ENCODE measurements at regions not wholly inside any gene's neighbourhood (a gene's known extent, or its start where the extent isn't known, plus 50 kb on each side); places are given as distances from the start of the nearest gene placed in this dataset.

DNA sequence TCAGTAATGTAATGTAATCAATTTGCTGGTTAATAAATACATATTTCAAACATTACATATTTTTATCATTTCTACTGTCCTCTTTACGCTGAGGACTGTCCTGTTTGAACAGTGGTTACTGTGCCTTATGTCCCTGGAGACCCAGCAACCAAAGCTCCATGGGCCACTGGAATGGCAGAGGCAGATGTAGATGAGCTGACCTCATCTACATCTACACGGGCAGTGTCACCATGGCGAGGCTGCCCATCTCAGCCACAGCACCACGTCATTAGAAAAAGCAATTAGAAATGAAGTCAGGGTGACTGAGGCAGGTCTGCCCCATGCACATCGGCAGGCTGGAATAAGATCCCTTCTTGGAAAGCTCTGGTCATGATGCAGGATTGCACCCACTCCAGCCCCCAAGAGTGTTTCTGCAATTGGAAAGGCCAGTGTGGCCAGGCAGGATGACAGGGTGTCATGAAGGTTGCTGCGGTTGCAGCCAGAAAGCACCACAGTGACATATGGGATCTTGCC, 237.5 kb downstream of the NDUFA10 start:
- H3K9me3 ChIP-seq (ENCODE audit: control insufficient read depth, low read depth, low read length) = no peaks in the 10 kb centered on the region
- no peak overlapping the region for H3K9ac ChIP-seq (ENCODE audit: control insufficient read depth, extremely low read depth, insufficient read depth, low read length)
- H3K36me3 ChIP-seq (ENCODE audit: control insufficient read depth in 2 of 2, extremely low read depth in 1 of 2, insufficient read depth in 2 of 2, low read length in 2 of 2) = no peaks in the 10 kb centered on the region
- no peaks in the 10 kb centered on the region for H4K20me1 ChIP-seq (ENCODE audit: control insufficient read depth, extremely low read depth, insufficient read depth, low read length)
- no peaks in the 10 kb centered on the region for H3K4me1 ChIP-seq (ENCODE audit: control insufficient read depth, extremely low read depth, insufficient read depth, low read length)
- no peak overlapping the region for H2AFZ ChIP-seq (ENCODE audit: control insufficient read depth, low read length)
- dilution Hi-C loops (cut with MboI; ENCODE audit: extremely low pct_ligation_motif_present, low sequenced_read_pairs) = no loop called here
- no peak overlapping the region for H3K4me2 ChIP-seq (ENCODE audit: control insufficient read depth, extremely low read depth, insufficient read depth, low read depth, low read length)
- H3K27ac ChIP-seq (ENCODE audit: control insufficient read depth, insufficient read depth, low read length) = no peak overlapping the region
- H3K9me1 ChIP-seq (ENCODE audit: control insufficient read depth, extremely low read depth, insufficient read depth, low read length) = no peaks in the 10 kb centered on the region
- FAIRE-seq = no peak
- H3K4me3 ChIP-seq (ENCODE audit: control insufficient read depth in 2 of 3, extremely low read depth in 1 of 3, insufficient read depth in 2 of 3, low read depth in 1 of 3, low read length in 3 of 3) = no peak overlapping the region
- TF ChIP-seq EZH2 (IDR thresholded peaks at IDR 0.05; ENCODE audit: low read length) = no peak
- TF ChIP-seq, protein P1, sequence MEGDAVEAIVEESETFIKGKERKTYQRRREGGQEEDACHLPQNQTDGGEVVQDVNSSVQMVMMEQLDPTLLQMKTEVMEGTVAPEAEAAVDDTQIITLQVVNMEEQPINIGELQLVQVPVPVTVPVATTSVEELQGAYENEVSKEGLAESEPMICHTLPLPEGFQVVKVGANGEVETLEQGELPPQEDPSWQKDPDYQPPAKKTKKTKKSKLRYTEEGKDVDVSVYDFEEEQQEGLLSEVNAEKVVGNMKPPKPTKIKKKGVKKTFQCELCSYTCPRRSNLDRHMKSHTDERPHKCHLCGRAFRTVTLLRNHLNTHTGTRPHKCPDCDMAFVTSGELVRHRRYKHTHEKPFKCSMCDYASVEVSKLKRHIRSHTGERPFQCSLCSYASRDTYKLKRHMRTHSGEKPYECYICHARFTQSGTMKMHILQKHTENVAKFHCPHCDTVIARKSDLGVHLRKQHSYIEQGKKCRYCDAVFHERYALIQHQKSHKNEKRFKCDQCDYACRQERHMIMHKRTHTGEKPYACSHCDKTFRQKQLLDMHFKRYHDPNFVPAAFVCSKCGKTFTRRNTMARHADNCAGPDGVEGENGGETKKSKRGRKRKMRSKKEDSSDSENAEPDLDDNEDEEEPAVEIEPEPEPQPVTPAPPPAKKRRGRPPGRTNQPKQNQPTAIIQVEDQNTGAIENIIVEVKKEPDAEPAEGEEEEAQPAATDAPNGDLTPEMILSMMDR (optimal IDR thresholded peaks at IDR 0.05 in 1 of 3, IDR thresholded peaks at IDR 0.05 in 1 of 3, conservative IDR thresholded peaks at IDR 0.05 in 1 of 3; ENCODE audit: extremely low read depth in 1 of 3, insufficient read depth in 2 of 3, low read length in 3 of 3) = no peak
- no peak for DNase-seq (ENCODE audit: low read depth, low spot score)
- no peaks in the 10 kb centered on the region for H3K79me2 ChIP-seq (ENCODE audit: control insufficient read depth, insufficient read depth, low read length)
- H3K27me3 ChIP-seq (ENCODE audit: control insufficient read depth, extremely low read depth, insufficient read depth, low read length) = peaks cover 19% of the 10 kb centered on the region

DNA sequence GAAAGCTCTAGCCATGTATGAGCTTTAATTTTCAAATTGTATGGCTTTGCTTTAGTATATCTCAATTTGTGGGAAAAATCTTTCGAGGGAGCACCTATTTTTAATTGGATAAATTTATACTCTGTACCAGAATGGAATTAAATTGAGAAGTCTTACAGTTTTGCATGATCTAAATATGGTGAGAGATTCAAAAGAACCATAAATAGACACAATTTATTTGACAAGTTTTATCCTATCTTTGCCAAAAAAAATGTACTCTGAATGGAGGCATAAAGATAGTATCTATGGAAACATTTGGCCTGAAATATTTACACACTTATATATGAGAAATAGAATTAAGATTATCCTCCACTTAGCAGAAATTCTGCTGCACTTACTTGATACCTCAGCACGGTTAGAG, 238.4 kb downstream of the NDUFA10 start:
- no peaks in the 10 kb centered on the region for H3K9me3 ChIP-seq (ENCODE audit: control insufficient read depth, low read depth, low read length)
- peaks cover 11% of the 10 kb centered on the region for H3K27me3 ChIP-seq (ENCODE audit: control insufficient read depth, extremely low read depth, insufficient read depth, low read length)
- no peaks in the 10 kb centered on the region for H4K20me1 ChIP-seq (ENCODE audit: control insufficient read depth, extremely low read depth, insufficient read depth, low read length)
- no peak for DNase-seq (ENCODE audit: low read depth, low spot score)
- H3K4me3 ChIP-seq (ENCODE audit: control insufficient read depth in 2 of 3, extremely low read depth in 1 of 3, insufficient read depth in 2 of 3, low read depth in 1 of 3, low read length in 3 of 3) = no peak overlapping the region
- dilution Hi-C loops (cut with MboI; ENCODE audit: extremely low pct_ligation_motif_present, low sequenced_read_pairs) = no loop called here
- no peak overlapping the region for H3K4me2 ChIP-seq (ENCODE audit: control insufficient read depth, extremely low read depth, insufficient read depth, low read depth, low read length)
- H3K36me3 ChIP-seq (ENCODE audit: control insufficient read depth in 2 of 2, extremely low read depth in 1 of 2, insufficient read depth in 2 of 2, low read length in 2 of 2) = no peaks in the 10 kb centered on the region
- no peaks in the 10 kb centered on the region for H3K4me1 ChIP-seq (ENCODE audit: control insufficient read depth, extremely low read depth, insufficient read depth, low read length)
- no peak overlapping the region for H3K9ac ChIP-seq (ENCODE audit: control insufficient read depth, extremely low read depth, insufficient read depth, low read length)
- H3K79me2 ChIP-seq (ENCODE audit: control insufficient read depth, insufficient read depth, low read length) = no peaks in the 10 kb centered on the region
- no peaks in the 10 kb centered on the region for H3K9me1 ChIP-seq (ENCODE audit: control insufficient read depth, extremely low read depth, insufficient read depth, low read length)
- no peak overlapping the region for H2AFZ ChIP-seq (ENCODE audit: control insufficient read depth, low read length)
- no peak for FAIRE-seq
- H3K27ac ChIP-seq (ENCODE audit: control insufficient read depth, insufficient read depth, low read length) = no peak overlapping the region
- TF ChIP-seq, protein P1 (optimal IDR thresholded peaks at IDR 0.05 in 1 of 3, IDR thresholded peaks at IDR 0.05 in 1 of 3, conservative IDR thresholded peaks at IDR 0.05 in 1 of 3; ENCODE audit: extremely low read depth in 1 of 3, insufficient read depth in 2 of 3, low read length in 3 of 3) = no peak
- TF ChIP-seq EZH2 (IDR thresholded peaks at IDR 0.05; ENCODE audit: low read length) = no peak

Measured in keratinocyte (primary cell).